Duodenal mucosa (tissue), 2 donors: ENCODE measurements at regions not wholly inside any gene's neighbourhood (a gene's known extent, or its start where the extent isn't known, plus 50 kb on each side); places are given as distances from the start of the nearest gene placed in this dataset.

ENCODE experiments used
- H3K27ac ChIP-seq: one replicate; pipeline ENCODE4 v1.7.0; 2013; ENCODE audit warnings: low read depth, low read length
- H3K27me3 ChIP-seq, 2 donors: one replicate each; pipeline ENCODE4 v1.7.0; 2013; ENCODE audit warnings: low read length in 2 of 2, control low read depth in 1 of 2; ENCODE audit not compliant: insufficient read depth in 2 of 2, control insufficient read depth in 1 of 2
- H3K36me3 ChIP-seq, 2 donors: one replicate each; pipeline ENCODE4 v1.7.0; 2013; ENCODE audit warnings: low read length in 2 of 2, control low read depth in 1 of 2; ENCODE audit not compliant: insufficient read depth in 2 of 2, control insufficient read depth in 1 of 2
- H3K4me1 ChIP-seq, 2 donors: one replicate each; pipeline ENCODE4 v1.7.0; 2013; ENCODE audit warnings: low read length in 2 of 2, control low read depth in 1 of 2; ENCODE audit not compliant: insufficient read depth in 2 of 2, control insufficient read depth in 1 of 2
- H3K4me3 ChIP-seq, 2 donors: one replicate each; pipeline ENCODE4 v1.7.0; 2013; ENCODE audit warnings: low read length in 2 of 2, low read depth in 1 of 2
- H3K9ac ChIP-seq, 2 donors: one replicate each; pipeline ENCODE4 v1.7.0; 2013; ENCODE audit warnings: low read length in 2 of 2, low read depth in 1 of 2
- H3K9me3 ChIP-seq, 2 donors: one replicate each; pipeline ENCODE4 v1.7.0; 2013; ENCODE audit warnings: low read length in 2 of 2, control low read depth in 1 of 2; ENCODE audit not compliant: control insufficient read depth in 1 of 2

- Histone ChIP-seq H3K4me3 (no peak overlapping the region), H3K4me1 (no peaks in the 10 kb centered on the region), H3K9me3 (peaks cover 0 to 2% of the 10 kb centered on the region in 2 donors), H3K27me3 (no peaks in the 10 kb centered on the region), H3K9ac (no peak overlapping the region), H3K27ac (no peak overlapping the region), H3K36me3 (no peaks in the 10 kb centered on the region)
Measured at GRCh38 chr17:70912716-70913485, 743.6 kb downstream of the KCNJ2 start.

- Histone ChIP-seq H3K4me1 (no peaks in the 10 kb centered on the region), H3K9ac (no peak overlapping the region), H3K9me3 (peaks cover 2 to 6% of the 10 kb centered on the region in 2 donors), H3K36me3 (no peaks in the 10 kb centered on the region), H3K27me3 (no peaks in the 10 kb centered on the region), H3K4me3 (no peak overlapping the region), H3K27ac (no peak overlapping the region)
Measured at GRCh38 chr17:70916469-70916868, 747.1 kb downstream of the KCNJ2 start.

GRCh38 chr17:70919241-70919640 is 749.9 kb downstream of the KCNJ2 start:
- no peaks in the 10 kb centered on the region for H3K4me1 ChIP-seq

GRCh38 chr17:70920416-70920815 is 751.1 kb downstream of the KCNJ2 start:
- Histone ChIP-seq H3K27ac (no peak overlapping the region), H3K27me3 (no peaks in the 10 kb centered on the region), H3K9me3 (peaks cover 2 to 6% of the 10 kb centered on the region in 2 donors), H3K4me1 (no peaks in the 10 kb centered on the region), H3K36me3 (no peaks in the 10 kb centered on the region), H3K4me3 (no peak overlapping the region), H3K9ac (no peak overlapping the region)

More at GRCh38 chr17:70919241-70919640, 749.9 kb downstream of the KCNJ2 start:
- Histone ChIP-seq H3K9ac (no peak overlapping the region), H3K4me3 (no peak overlapping the region), H3K9me3 (peaks cover 2 to 6% of the 10 kb centered on the region in 2 donors), H3K27ac (no peak overlapping the region), H3K36me3 (no peaks in the 10 kb centered on the region), H3K27me3 (no peaks in the 10 kb centered on the region)

GRCh38 chr17:70922268-70922667 is 752.9 kb downstream of the KCNJ2 start:
- Histone ChIP-seq H3K36me3 (no peaks in the 10 kb centered on the region), H3K4me3 (no peak overlapping the region), H3K9ac (no peak overlapping the region), H3K4me1 (no peaks in the 10 kb centered on the region), H3K27me3 (no peaks in the 10 kb centered on the region), H3K27ac (no peak overlapping the region), H3K9me3 (peaks cover 1 to 6% of the 10 kb centered on the region in 2 donors)

GRCh38 chr17:70924776-70925175 is 755.4 kb downstream of the KCNJ2 start:
- Histone ChIP-seq H3K36me3 (no peaks in the 10 kb centered on the region), H3K9me3 (no peaks in the 10 kb centered on the region), H3K27ac (no peak overlapping the region), H3K9ac (no peak overlapping the region), H3K4me3 (no peak overlapping the region), H3K27me3 (no peaks in the 10 kb centered on the region), H3K4me1 (no peaks in the 10 kb centered on the region)

- Histone ChIP-seq H3K9ac (no peak overlapping the region), H3K36me3 (no peaks in the 10 kb centered on the region), H3K27ac (no peak overlapping the region), H3K4me1 (no peaks in the 10 kb centered on the region), H3K27me3 (no peaks in the 10 kb centered on the region), H3K9me3 (no peaks in the 10 kb centered on the region), H3K4me3 (no peak overlapping the region)
Measured at GRCh38 chr17:70929226-70929625, 759.9 kb downstream of the KCNJ2 start.

GRCh38 chr17:70934231-70934630 is 764.9 kb downstream of the KCNJ2 start:
- Histone ChIP-seq H3K27ac (no peak overlapping the region), H3K9me3 (no peaks in the 10 kb centered on the region), H3K4me3 (no peak overlapping the region), H3K36me3 (no peaks in the 10 kb centered on the region), H3K4me1 (no peaks in the 10 kb centered on the region), H3K27me3 (no peaks in the 10 kb centered on the region), H3K9ac (no peak overlapping the region)

GRCh38 chr17:70934835-70935234 is 765.5 kb downstream of the KCNJ2 start:
- no peak overlapping the region for H3K9ac ChIP-seq
- no peaks in the 10 kb centered on the region for H3K9me3 ChIP-seq
- H3K4me3 ChIP-seq = no peak overlapping the region
- no peak overlapping the region for H3K27ac ChIP-seq
- H3K4me1 ChIP-seq = no peaks in the 10 kb centered on the region
- no peaks in the 10 kb centered on the region for H3K27me3 ChIP-seq
- H3K36me3 ChIP-seq = no peaks in the 10 kb centered on the region

GRCh38 chr17:70936724-70937123 is 767.4 kb downstream of the KCNJ2 start:
- H3K27me3 ChIP-seq = no peaks in the 10 kb centered on the region
- no peaks in the 10 kb centered on the region for H3K9me3 ChIP-seq
- no peaks in the 10 kb centered on the region for H3K4me1 ChIP-seq

More at GRCh38 chr17:70936724-70937123, 767.4 kb downstream of the KCNJ2 start:
- no peaks in the 10 kb centered on the region for H3K36me3 ChIP-seq
- H3K9ac ChIP-seq = no peak overlapping the region
- no peak overlapping the region for H3K4me3 ChIP-seq
- no peak overlapping the region for H3K27ac ChIP-seq
